OCI-LY7 (cell line): ENCODE measurements at regions not wholly inside any gene's neighbourhood (a gene's known extent, or its start where the extent isn't known, plus 50 kb on each side); places are given as distances from the start of the nearest gene placed in this dataset.

Experiments
- EZH2phosphoT487 ChIP-seq: fragments of 200-600 bp; sonication (generic); IDR thresholded peaks from 2 replicates; pipeline ENCODE4 v1.6.1; 2018; ENCODE audit warnings: low read depth, borderline replicate concordance, mild to moderate bottlenecking, mixed run types, antibody characterized with exemption, low read length, moderate library complexity, mixed read lengths
- TF ChIP-seq, protein P1 (sequence below): fragments of 200-600 bp; sonication (generic); conservative IDR thresholded peaks from 2 replicates; pipeline ENCODE4 v1.5.1; 2014; ENCODE audit warnings: mild to moderate bottlenecking, antibody characterized with exemption, low read length, moderate library complexity, mixed read lengths

DNA sequence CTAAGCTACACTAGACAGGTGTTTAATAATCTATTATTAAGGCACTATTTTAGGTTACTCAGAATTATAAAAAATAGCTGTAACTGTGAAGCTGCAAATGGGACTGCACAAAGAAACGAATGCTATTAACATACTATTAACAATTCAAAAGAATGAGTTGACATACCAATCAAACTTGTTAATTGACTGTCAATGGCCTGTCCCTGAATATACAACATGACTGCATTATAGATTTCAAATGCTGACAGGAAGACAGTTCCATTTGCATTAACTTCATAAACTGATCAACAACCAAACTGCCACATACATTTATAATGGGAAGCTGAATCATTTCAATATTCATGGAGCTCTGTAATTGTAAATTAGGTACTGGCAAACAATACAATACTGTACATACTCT is 169.0 kb upstream of the NANOGP8 start:
- TF ChIP-seq, protein P1, sequence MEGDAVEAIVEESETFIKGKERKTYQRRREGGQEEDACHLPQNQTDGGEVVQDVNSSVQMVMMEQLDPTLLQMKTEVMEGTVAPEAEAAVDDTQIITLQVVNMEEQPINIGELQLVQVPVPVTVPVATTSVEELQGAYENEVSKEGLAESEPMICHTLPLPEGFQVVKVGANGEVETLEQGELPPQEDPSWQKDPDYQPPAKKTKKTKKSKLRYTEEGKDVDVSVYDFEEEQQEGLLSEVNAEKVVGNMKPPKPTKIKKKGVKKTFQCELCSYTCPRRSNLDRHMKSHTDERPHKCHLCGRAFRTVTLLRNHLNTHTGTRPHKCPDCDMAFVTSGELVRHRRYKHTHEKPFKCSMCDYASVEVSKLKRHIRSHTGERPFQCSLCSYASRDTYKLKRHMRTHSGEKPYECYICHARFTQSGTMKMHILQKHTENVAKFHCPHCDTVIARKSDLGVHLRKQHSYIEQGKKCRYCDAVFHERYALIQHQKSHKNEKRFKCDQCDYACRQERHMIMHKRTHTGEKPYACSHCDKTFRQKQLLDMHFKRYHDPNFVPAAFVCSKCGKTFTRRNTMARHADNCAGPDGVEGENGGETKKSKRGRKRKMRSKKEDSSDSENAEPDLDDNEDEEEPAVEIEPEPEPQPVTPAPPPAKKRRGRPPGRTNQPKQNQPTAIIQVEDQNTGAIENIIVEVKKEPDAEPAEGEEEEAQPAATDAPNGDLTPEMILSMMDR: no peak
- no peak for TF ChIP-seq EZH2phosphoT487
